WTC11 (cell line): ENCODE measurements at regions not wholly inside any gene's neighbourhood (a gene's known extent, or its start where the extent isn't known, plus 50 kb on each side); places are given as distances from the start of the nearest gene placed in this dataset.

ENCODE experiments used
- CREM ChIP-seq: sonication (generic); formaldehyde crosslinking; IDR thresholded peaks from 2 replicates; pipeline ENCODE4 v1.8.1; 2022; ENCODE audit warnings: mild to moderate bottlenecking, missing genetic modification reagents, moderate library complexity
- MAX ChIP-seq: sonication (generic); formaldehyde crosslinking; IDR thresholded peaks from 2 replicates; pipeline ENCODE4 v1.8.0; 2022; ENCODE audit warnings: mild to moderate bottlenecking, missing genetic modification reagents
- NR3C1 ChIP-seq: sonication (generic); formaldehyde crosslinking; conservative IDR thresholded peaks from 2 replicates; pipeline ENCODE4 v1.8.1; 2023; ENCODE audit warnings: low read depth, mild to moderate bottlenecking, missing genetic modification reagents
- ZNF317 ChIP-seq: sonication (generic); formaldehyde crosslinking; IDR thresholded peaks from 2 replicates; pipeline ENCODE4 v1.8.1; 2023; ENCODE audit warnings: low read depth, mild to moderate bottlenecking, moderate library complexity, missing genetic modification reagents, borderline replicate concordance
- ZNF416 ChIP-seq: fragments of 250-450 bp; sonication (Bioruptor Pico); IDR thresholded peaks from 2 replicates; pipeline ENCODE4 v1.9.0; 2021; ENCODE audit warnings: mild to moderate bottlenecking, inconsistent platforms
- TF ChIP-seq, protein P1 (sequence below): fragments of 200-600 bp; IDR thresholded peaks from 2 replicates; pipeline ENCODE4 v1.8.0; 2022; ENCODE audit warnings: antibody characterized with exemption
- TF ChIP-seq, protein P2 (sequence below): sonication (generic); formaldehyde crosslinking; IDR thresholded peaks from 2 replicates; pipeline ENCODE4 v1.8.1; 2022; ENCODE audit warnings: mild to moderate bottlenecking, missing genetic modification reagents, moderate library complexity, borderline replicate concordance

DNA sequence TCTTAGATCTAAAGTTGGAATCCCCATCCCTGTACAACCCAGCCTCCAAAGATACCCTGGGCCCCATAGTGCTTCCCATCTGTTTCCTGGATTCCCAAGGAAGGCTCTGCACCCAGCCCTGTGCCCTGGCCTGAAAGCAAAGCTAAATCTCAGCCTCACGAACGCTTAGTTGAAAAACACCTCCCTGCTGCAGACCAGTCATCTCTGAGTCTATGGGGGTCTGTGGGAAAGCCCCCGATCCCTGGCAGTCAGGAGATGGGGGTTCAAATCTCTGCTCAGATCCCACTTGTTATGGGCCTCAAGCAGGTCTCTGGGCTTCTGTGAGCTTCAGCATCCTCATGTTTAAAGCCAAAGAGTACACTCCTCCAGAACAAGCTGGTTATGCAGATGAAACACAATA lies 210.5 kb upstream of the GRIK3 start:
- TF ChIP-seq CREM (CRISPR knock-in tag): no peak
- TF ChIP-seq, protein P1, sequence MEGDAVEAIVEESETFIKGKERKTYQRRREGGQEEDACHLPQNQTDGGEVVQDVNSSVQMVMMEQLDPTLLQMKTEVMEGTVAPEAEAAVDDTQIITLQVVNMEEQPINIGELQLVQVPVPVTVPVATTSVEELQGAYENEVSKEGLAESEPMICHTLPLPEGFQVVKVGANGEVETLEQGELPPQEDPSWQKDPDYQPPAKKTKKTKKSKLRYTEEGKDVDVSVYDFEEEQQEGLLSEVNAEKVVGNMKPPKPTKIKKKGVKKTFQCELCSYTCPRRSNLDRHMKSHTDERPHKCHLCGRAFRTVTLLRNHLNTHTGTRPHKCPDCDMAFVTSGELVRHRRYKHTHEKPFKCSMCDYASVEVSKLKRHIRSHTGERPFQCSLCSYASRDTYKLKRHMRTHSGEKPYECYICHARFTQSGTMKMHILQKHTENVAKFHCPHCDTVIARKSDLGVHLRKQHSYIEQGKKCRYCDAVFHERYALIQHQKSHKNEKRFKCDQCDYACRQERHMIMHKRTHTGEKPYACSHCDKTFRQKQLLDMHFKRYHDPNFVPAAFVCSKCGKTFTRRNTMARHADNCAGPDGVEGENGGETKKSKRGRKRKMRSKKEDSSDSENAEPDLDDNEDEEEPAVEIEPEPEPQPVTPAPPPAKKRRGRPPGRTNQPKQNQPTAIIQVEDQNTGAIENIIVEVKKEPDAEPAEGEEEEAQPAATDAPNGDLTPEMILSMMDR: no peak
- no peak for TF ChIP-seq NR3C1 (CRISPR knock-in tag)
- TF ChIP-seq ZNF317 (CRISPR knock-in tag): no peak
- no peak for TF ChIP-seq ZNF416 (CRISPR knock-in tag)
- no peak for TF ChIP-seq MAX (CRISPR knock-in tag)
- TF ChIP-seq, protein P2, sequence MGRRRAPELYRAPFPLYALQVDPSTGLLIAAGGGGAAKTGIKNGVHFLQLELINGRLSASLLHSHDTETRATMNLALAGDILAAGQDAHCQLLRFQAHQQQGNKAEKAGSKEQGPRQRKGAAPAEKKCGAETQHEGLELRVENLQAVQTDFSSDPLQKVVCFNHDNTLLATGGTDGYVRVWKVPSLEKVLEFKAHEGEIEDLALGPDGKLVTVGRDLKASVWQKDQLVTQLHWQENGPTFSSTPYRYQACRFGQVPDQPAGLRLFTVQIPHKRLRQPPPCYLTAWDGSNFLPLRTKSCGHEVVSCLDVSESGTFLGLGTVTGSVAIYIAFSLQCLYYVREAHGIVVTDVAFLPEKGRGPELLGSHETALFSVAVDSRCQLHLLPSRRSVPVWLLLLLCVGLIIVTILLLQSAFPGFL (CRISPR knock-in tag): no peak
